Heart left ventricle (tissue), 16 donors: ENCODE measurements at regions not wholly inside any gene's neighbourhood (a gene's known extent, or its start where the extent isn't known, plus 50 kb on each side); places are given as distances from the start of the nearest gene placed in this dataset.
"Not testable (repeated sequence)": the region's sequence is repeated elsewhere in the genome, so short reads cannot be mapped to it uniquely, and the experiment has no call there.

Experiments used
- ATAC-seq, 4 donors: fragments of 200-7000 bp; cut with Tn5 transposase; one replicate each; pipeline ENCODE4 v1.9.1; 2020 to 2022; ENCODE audit warnings: moderate library complexity in 4 of 4, mild to moderate bottlenecking in 3 of 4, moderate number of reproducible peaks in 1 of 4
- DNase-seq, 5 donors: peaks; one replicate each; pipeline ENCODE4 v3.0.0-alpha.2; 2020
- H3K27ac ChIP-seq, 12 donors: fragments of 200-600 bp; sonication (generic) in 4 of 12; one replicate each; pipeline versions ENCODE4 v1.5.0 to v1.8.0; 2016 to 2022; ENCODE audit warnings: mild to moderate bottlenecking in 2 of 12
- H3K27me3 ChIP-seq, 9 donors: fragments of 200-600 bp; sonication (generic) in 2 of 9; one replicate each; pipeline versions ENCODE4 v1.5.1 to v1.8.0; 2016 to 2022; ENCODE audit warnings: mild to moderate bottlenecking in 3 of 9
- H3K36me3 ChIP-seq, 9 donors: fragments of 200-600 bp; sonication (generic) in 2 of 9; one replicate each; pipeline versions ENCODE4 v1.5.0 to v1.8.0; 2018 to 2022; ENCODE audit warnings: mild to moderate bottlenecking in 2 of 9
- H3K4me1 ChIP-seq, 12 donors: fragments of 200-600 bp; sonication (generic) in 4 of 12; one replicate each; pipeline versions ENCODE4 v1.5.0 to v1.8.0; 2016 to 2022; ENCODE audit warnings: mild to moderate bottlenecking in 3 of 12
- H3K4me3 ChIP-seq, 12 donors: fragments of 200-600 bp; sonication (generic) in 4 of 12; one replicate each; pipeline versions ENCODE4 v1.5.0 to v1.8.0; 2017 to 2022; ENCODE audit warnings: mild to moderate bottlenecking in 9 of 12, moderate library complexity in 4 of 12
- H3K9me3 ChIP-seq, 12 donors: fragments of 200-600 bp; sonication (generic) in 4 of 12; one replicate each; pipeline versions ENCODE4 v1.5.0 to v1.8.0; 2016 to 2022; ENCODE audit warnings: mild to moderate bottlenecking in 1 of 12
- POLR2A ChIP-seq, 2 donors: fragments of 450-650 bp; IDR thresholded peaks; one replicate each; pipeline ENCODE4 v1.6.1; 2017; ENCODE audit warnings: antibody characterized with exemption in 2 of 2, mild to moderate bottlenecking in 2 of 2, moderate library complexity in 2 of 2
- WGBS, 4 donors: extraction: QIAGEN DNeasy Blood & Tissue Kit in 2 of 4; methylation state at CpG; one replicate each; pipeline versions ENCODE4 v1.1.5 to v1.1.7; 2013 to 2018; 5-methylcytosine and 5-hydroxymethylcytosine counted together
- intact Hi-C, 10 donors: fragments of 100-400 bp; cut with DNase I; formaldehyde crosslinking; loops; one replicate each; pipeline versions ENCODE4 v1.11.1 to v1.14.2; 2022
- TF ChIP-seq, protein P1 (sequence below), 12 donors: fragments of 200-600 bp; sonication (generic) in 4 of 12; IDR thresholded peaks; one replicate each; pipeline versions ENCODE4 v1.5.0 to v1.8.0; 2018 to 2022; ENCODE audit warnings: antibody characterized with exemption in 12 of 12, mild to moderate bottlenecking in 5 of 12
- donor health status: ischemic (EF 13 %, LVEDD 7.1; RV severe dilation, severe dysfunction).
- donor health status: healthy with polysubstance abuse.
- donor health status: DM: no; HTN: yes; CAD: no.
- donor health status: DM: no; HTN: no; CAD: no.
- donor health status: ischemic (EF 25% LVEDD 6.9; RV normal size, moderate dysfunction).
- donor health status: ischemic (EF 25% LVEDD 5.7; RV mildly dilated, moderate dysfunction).
- donor health status: healthy.
- donor health status: DM: yes; HTN: yes; CAD: no.
- donor health status: ischemic (EF 35%, LVEDD 5.7; RV mildly dilated, moderate dysfunction).
- donor health status: nonischemic (EF 11% LVEDD 7.7; RV severe dilation, severe dysfunction).
- donor health status: DM: yes; HTN: yes; CAD: no.
- donor health status: PGD.
- donor health status: ischemic (EF 29% LVEDD 5.4; RV normal size, mild dysfunction).
- donor health status: nonischemic (EF 23%, LVEDD 6.1; RV moderate dilation, normal function).

DNA sequence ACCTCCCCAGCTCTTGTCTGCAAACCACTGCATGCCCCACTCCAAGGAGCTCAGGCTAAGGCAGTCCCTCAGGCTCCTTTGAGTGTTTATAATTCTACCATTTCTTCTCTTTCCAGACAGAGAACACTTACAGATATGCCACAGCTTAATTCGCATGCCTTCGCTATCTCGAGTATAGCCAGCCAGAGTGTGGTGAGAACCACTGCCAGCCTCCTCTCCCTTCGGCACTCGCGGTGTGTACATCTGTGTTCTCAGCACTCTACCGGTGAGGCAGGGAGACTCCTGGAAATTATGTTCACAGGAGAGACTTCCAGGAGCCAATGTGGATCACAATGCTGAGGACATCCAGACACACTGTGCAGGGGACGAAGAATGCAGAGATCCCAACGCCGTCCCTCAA lies 143.7 kb upstream of the IRX1 start:
- 80 to 89% (median 86%) methylated on average over 10 of the region's 10 CpGs for WGBS, 4 donors
- Histone ChIP-seq H3K27ac (no peak overlapping the region), H3K27me3 (no peaks in the 10 kb centered on the region), H3K4me1 (no peaks in the 10 kb centered on the region), H3K4me3 (no peak overlapping the region), H3K36me3 (no peaks in the 10 kb centered on the region), H3K9me3 (no peaks in the 10 kb centered on the region)
- ATAC-seq (no peak), DNase-seq (no peak)
- intact Hi-C loops, result no loop called here
- TF ChIP-seq, protein P1, sequence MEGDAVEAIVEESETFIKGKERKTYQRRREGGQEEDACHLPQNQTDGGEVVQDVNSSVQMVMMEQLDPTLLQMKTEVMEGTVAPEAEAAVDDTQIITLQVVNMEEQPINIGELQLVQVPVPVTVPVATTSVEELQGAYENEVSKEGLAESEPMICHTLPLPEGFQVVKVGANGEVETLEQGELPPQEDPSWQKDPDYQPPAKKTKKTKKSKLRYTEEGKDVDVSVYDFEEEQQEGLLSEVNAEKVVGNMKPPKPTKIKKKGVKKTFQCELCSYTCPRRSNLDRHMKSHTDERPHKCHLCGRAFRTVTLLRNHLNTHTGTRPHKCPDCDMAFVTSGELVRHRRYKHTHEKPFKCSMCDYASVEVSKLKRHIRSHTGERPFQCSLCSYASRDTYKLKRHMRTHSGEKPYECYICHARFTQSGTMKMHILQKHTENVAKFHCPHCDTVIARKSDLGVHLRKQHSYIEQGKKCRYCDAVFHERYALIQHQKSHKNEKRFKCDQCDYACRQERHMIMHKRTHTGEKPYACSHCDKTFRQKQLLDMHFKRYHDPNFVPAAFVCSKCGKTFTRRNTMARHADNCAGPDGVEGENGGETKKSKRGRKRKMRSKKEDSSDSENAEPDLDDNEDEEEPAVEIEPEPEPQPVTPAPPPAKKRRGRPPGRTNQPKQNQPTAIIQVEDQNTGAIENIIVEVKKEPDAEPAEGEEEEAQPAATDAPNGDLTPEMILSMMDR (IDR thresholded peaks at IDR 0.05), result no peak
- TF ChIP-seq POLR2A (IDR thresholded peaks at IDR 0.05), result no peak

DNA sequence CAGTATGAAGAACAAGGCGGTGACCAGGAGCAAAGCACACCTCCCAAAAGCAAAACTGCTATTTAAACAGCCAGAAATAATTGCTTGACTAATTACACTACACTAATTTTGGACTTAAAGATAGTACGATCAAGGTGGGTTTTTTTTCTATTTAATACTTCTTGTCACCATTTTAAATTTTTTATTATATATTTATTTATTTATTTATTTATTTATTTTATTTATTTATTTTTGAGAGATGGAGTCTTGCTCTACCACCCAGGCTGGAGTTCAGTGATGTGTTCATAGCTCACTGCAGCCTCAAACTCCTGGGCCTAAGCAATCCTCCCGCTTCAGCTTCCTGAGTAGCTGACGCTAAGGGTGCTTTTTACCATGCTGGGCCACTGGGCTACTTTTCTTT lies 146.2 kb upstream of the IRX1 start:
- Histone ChIP-seq H3K9me3 (peaks cover 0 to 7% (median 0%) of the 10 kb centered on the region in 12 donors), H3K36me3 (no peaks in the 10 kb centered on the region), H3K27ac (no peak overlapping the region), H3K4me1 (no peaks in the 10 kb centered on the region), H3K27me3 (no peaks in the 10 kb centered on the region), H3K4me3 (no peak overlapping the region)
- no peak for ATAC-seq
- WGBS, 4 donors, result 69 to 96% (median 81%) methylated on average over 4 of the region's 4 CpGs
- TF ChIP-seq, protein P1 (IDR thresholded peaks at IDR 0.05), result no peak
- TF ChIP-seq POLR2A (IDR thresholded peaks at IDR 0.05), result no peak
- DNase-seq, result no peak
- intact Hi-C loops, result no loop called here

DNA sequence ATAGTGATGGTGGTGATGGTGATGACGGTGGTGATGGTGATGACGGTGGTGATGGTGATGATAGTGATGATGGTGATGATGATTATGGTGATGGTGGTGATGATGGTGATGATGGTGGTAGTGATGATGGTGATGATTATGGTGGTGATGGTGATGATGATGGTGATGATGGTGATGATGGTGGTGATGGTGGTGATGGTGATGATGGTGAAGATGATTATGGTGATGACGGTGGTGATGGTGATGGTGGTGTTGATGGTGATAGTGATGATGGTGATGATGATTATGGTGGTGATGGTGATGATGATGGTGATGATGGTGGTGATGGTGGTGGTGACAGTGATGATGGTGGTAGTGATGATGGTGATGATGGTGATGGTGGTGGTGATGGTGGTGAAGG lies 149.2 kb upstream of the IRX1 start:
- Histone ChIP-seq H3K36me3 (no peaks in the 10 kb centered on the region), H3K4me1 (no peaks in the 10 kb centered on the region), H3K9me3 (peaks cover 0 to 7% (median 0%) of the 10 kb centered on the region in 12 donors), H3K27ac (no peak overlapping the region), H3K27me3 (no peaks in the 10 kb centered on the region), H3K4me3 (no peak overlapping the region)
- WGBS, 4 donors, result 61 to 79% (median 65%) methylated on average over 3 of the region's 3 CpGs
- no peak for DNase-seq
- intact Hi-C loops, result no loop called here
- no peak for ATAC-seq
- TF ChIP-seq, protein P1 (IDR thresholded peaks at IDR 0.05), result no peak
- TF ChIP-seq POLR2A (IDR thresholded peaks at IDR 0.05), result no peak

DNA sequence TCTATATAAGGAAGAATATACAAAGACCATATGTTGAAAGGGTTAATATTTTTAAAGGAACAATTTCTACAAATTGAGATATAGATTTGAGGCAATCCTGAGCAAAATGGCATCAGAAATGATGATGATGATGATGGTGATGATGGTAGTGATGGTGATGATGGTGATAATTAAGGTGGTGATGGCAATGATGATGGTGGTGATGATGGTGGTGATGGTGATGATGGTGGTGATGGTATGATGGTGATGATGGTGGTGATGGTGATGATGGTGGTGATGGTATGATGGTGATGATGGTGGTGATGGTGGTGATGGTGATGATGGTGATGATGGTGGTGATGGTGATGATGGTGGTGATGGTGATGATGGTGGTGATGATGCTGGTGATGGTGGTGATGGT lies 150.1 kb upstream of the IRX1 start:
- H3K27ac ChIP-seq, H3K4me1 ChIP-seq, intact Hi-C loops, H3K27me3 ChIP-seq, H3K9me3 ChIP-seq, ATAC-seq, DNase-seq, H3K36me3 ChIP-seq, H3K4me3 ChIP-seq: not testable (repeated sequence)

DNA sequence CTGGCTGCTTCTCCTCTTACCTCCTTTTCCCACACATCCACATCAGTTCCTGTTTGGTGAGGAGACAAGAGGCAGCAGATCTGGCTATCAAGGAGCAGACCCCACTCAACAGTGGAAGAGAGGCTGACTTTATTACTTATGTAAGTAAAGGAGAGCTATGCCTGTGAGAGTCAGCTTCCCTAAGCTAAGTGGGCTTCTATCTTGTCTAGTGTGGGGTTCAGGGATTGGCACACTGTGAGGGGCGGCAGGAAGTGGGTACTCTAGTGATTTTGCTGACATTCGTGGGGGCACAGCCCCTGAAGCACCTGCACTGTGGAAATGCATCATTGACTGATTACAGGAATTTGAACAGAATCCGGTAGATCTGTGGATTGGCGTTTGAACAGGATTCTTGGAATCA lies 163.5 kb upstream of the IRX1 start:
- Histone ChIP-seq H3K27me3 (peaks cover 0 to 10% (median 0%) of the 10 kb centered on the region in 9 donors), H3K27ac (no peak overlapping the region), H3K36me3 (no peaks in the 10 kb centered on the region), H3K4me1 (no peaks in the 10 kb centered on the region), H3K4me3 (no peak overlapping the region), H3K9me3 (no peaks in the 10 kb centered on the region)
- 75 to 83% (median 77%) methylated on average over 4 of the region's 4 CpGs for WGBS, 4 donors
- no peak for DNase-seq
- intact Hi-C loops, result no loop called here
- no peak for TF ChIP-seq POLR2A (IDR thresholded peaks at IDR 0.05)
- TF ChIP-seq, protein P1 (IDR thresholded peaks at IDR 0.05), result no peak
- no peak for ATAC-seq
